Heart left ventricle (tissue), 13 donors: ENCODE measurements at regions not wholly inside any gene's neighbourhood (a gene's known extent, or its start where the extent isn't known, plus 50 kb on each side); places are given as distances from the start of the nearest gene placed in this dataset.

Experiments
- CTCF ChIP-seq, 12 donors: fragments of 200-600 bp; sonication (generic) in 4 of 12; IDR thresholded peaks; one replicate each; pipeline versions ENCODE4 v1.5.0 to v1.8.0; 2018 to 2022; ENCODE audit warnings: antibody characterized with exemption in 12 of 12, mild to moderate bottlenecking in 5 of 12
- POLR2A ChIP-seq, 2 donors: fragments of 450-650 bp; IDR thresholded peaks; one replicate each; pipeline ENCODE4 v1.6.1; 2017; ENCODE audit warnings: antibody characterized with exemption in 2 of 2, mild to moderate bottlenecking in 2 of 2, moderate library complexity in 2 of 2
- donor health status: ischemic (EF 13 %, LVEDD 7.1; RV severe dilation, severe dysfunction).
- donor health status: DM: no; HTN: yes; CAD: no.
- donor health status: DM: no; HTN: no; CAD: no.
- donor health status: ischemic (EF 25% LVEDD 6.9; RV normal size, moderate dysfunction).
- donor health status: ischemic (EF 25% LVEDD 5.7; RV mildly dilated, moderate dysfunction).
- donor health status: ischemic (EF 35%, LVEDD 5.7; RV mildly dilated, moderate dysfunction).
- donor health status: nonischemic (EF 11% LVEDD 7.7; RV severe dilation, severe dysfunction).
- donor health status: DM: yes; HTN: yes; CAD: no.
- donor health status: PGD.
- donor health status: ischemic (EF 29% LVEDD 5.4; RV normal size, mild dysfunction).
- donor health status: nonischemic (EF 23%, LVEDD 6.1; RV moderate dilation, normal function).

DNA sequence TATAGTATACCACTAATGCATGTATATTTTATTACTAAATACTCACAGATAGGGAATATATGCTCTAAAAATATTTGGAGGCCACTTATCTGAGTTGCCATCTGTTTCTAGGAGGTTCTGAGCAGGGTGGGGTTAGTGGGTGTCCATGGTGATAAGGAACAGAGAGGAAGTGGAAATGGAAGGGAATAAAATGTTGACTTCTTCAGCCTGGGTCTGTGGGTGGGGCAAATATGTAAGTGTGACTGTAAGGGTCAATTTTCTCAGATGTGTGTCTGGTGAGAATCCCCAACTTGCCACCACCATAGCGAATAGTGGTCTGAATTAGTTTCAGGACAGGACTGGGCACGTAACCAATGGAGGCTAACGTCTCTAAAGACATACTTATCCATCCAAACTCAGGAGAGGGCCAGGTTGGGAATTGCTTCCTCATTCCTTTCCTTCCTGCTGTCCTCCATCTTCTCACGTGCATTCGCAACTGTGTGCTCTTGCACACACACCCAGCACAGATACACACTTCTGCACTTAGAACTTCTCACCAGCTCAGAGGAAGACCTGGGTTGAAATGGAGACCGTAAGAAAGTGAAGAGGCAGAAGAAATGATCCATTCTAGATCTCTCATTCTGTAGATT lies 54.2 kb upstream of the GZMB start:
- TF ChIP-seq POLR2A (IDR thresholded peaks at IDR 0.05) (no peak), CTCF (IDR thresholded peaks at IDR 0.05) (no peak)
